CD14-positive monocyte (primary cell): ENCODE measurements at regions not wholly inside any gene's neighbourhood (a gene's known extent, or its start where the extent isn't known, plus 50 kb on each side); places are given as distances from the start of the nearest gene placed in this dataset.

Experiments
- DNase-seq, 3 donors: peaks; one replicate each; pipeline ENCODE4 v3.0.0-alpha.2; 2011 to 2022
- H2AFZ ChIP-seq: 2 replicates; pipeline ENCODE4 v1.6.0; 2012; ENCODE audit warnings: mild to moderate bottlenecking, low read depth, low read length, inconsistent platforms; ENCODE audit not compliant: insufficient read depth, poor library complexity, severe bottlenecking
- H3K27ac ChIP-seq, 2 donors: 1 replicate in 1 of 2; 2 replicates in 1 of 2; pipeline ENCODE4 v1.5.1; 2012 to 2013; ENCODE audit warnings: low read length in 2 of 2, control low read depth in 1 of 2, inconsistent platforms in 1 of 2, low read depth in 1 of 2, mild to moderate bottlenecking in 1 of 2
- H3K27me3 ChIP-seq, 2 donors: one replicate each; pipeline versions ENCODE4 v1.6.0 to v1.6.1; 2011 to 2013; ENCODE audit warnings: low read length in 2 of 2; ENCODE audit not compliant: control insufficient read depth in 2 of 2, insufficient read depth in 2 of 2
- H3K36me3 ChIP-seq, 2 donors: replicated peaks in 1 of 2; 1 replicate in 1 of 2; 2 replicates in 1 of 2; pipeline versions ENCODE4 v1.5.1 to v1.6.1; 2012 to 2013; ENCODE audit warnings: low read length in 2 of 2, control low read depth in 1 of 2, inconsistent platforms in 1 of 2, mild to moderate bottlenecking in 1 of 2; ENCODE audit not compliant: insufficient read depth in 2 of 2, control insufficient read depth in 1 of 2
- H3K4me1 ChIP-seq, 2 donors: 1 replicate in 1 of 2; 2 replicates in 1 of 2; pipeline versions ENCODE4 v1.5.1 to v1.6.1; 2012 to 2013; ENCODE audit warnings: low read length in 2 of 2, control low read depth in 1 of 2, inconsistent platforms in 1 of 2, mild to moderate bottlenecking in 1 of 2, moderate library complexity in 1 of 2; ENCODE audit not compliant: insufficient read depth in 2 of 2, control insufficient read depth in 1 of 2
- H3K4me2 ChIP-seq: replicated peaks from 2 replicates; pipeline ENCODE3; 2012; ENCODE audit warnings: low read length, moderate library complexity, mild to moderate bottlenecking; ENCODE audit not compliant: poor library complexity, severe bottlenecking; ENCODE audit errors: extremely low read depth
- H3K4me3 ChIP-seq, 3 experiments: fragments of 200-600 bp in 1 of 3; sonication (generic) in 1 of 3; replicated peaks in 1 of 3; 1 replicate in 2 of 3; 2 replicates in 1 of 3; pipeline ENCODE4 v1.5.1; 2011 to 2013; ENCODE audit warnings: low read length in 3 of 3, mild to moderate bottlenecking in 3 of 3, control low read depth in 2 of 3, low read depth in 2 of 3, inconsistent platforms in 1 of 3, moderate library complexity in 1 of 3
- H3K79me2 ChIP-seq: 2 replicates; pipeline ENCODE4 v1.6.0; 2012; ENCODE audit warnings: mild to moderate bottlenecking, control low read depth, inconsistent platforms, low read length, moderate library complexity; ENCODE audit not compliant: insufficient read depth
- H3K9ac ChIP-seq: 2 replicates; pipeline ENCODE4 v1.6.0; 2017; ENCODE audit warnings: low read length, mild to moderate bottlenecking; ENCODE audit not compliant: insufficient read depth, poor library complexity, severe bottlenecking
- H3K9me3 ChIP-seq, 2 donors: replicated peaks in 1 of 2; 1 replicate in 1 of 2; 2 replicates in 1 of 2; pipeline versions ENCODE4 v1.5.1 to v1.6.1; 2012 to 2013; ENCODE audit warnings: low read length in 2 of 2, control low read depth in 1 of 2; ENCODE audit not compliant: control insufficient read depth in 1 of 2, insufficient read depth in 1 of 2
- H4K20me1 ChIP-seq: 2 replicates; pipeline ENCODE4 v1.6.0; 2012; ENCODE audit warnings: mild to moderate bottlenecking, low read length, control low read depth, moderate library complexity; ENCODE audit not compliant: insufficient read depth
- H3K27ac Mint-ChIP-seq, 7 donors: one replicate each; pipeline ENCODE4 v1.8.0; 2020; ENCODE audit warnings: mild to moderate bottlenecking in 7 of 7, mixed read lengths in 7 of 7, moderate library complexity in 6 of 7, inconsistent platforms in 2 of 7
- H3K27me3 Mint-ChIP-seq, 3 donors: one replicate each; pipeline ENCODE4 v1.8.0; 2021 to 2022; ENCODE audit warnings: low read depth in 3 of 3, mild to moderate bottlenecking in 3 of 3, mixed read lengths in 3 of 3, moderate library complexity in 3 of 3, inconsistent platforms in 1 of 3
- H3K36me3 Mint-ChIP-seq, 2 donors: one replicate each; pipeline ENCODE4 v1.8.0; 2020; ENCODE audit warnings: mixed read lengths in 2 of 2, inconsistent platforms in 1 of 2, mild to moderate bottlenecking in 1 of 2
- H3K4me1 Mint-ChIP-seq: one replicate; pipeline ENCODE4 v1.8.0; 2020; ENCODE audit warnings: mild to moderate bottlenecking, mixed read lengths
- H3K4me3 Mint-ChIP-seq, 2 donors: one replicate each; pipeline ENCODE4 v1.8.0; 2020; ENCODE audit warnings: mild to moderate bottlenecking in 2 of 2, mixed read lengths in 2 of 2, moderate library complexity in 1 of 2
- H3K9me3 Mint-ChIP-seq, 7 donors: one replicate each; pipeline ENCODE4 v1.8.0; 2020 to 2022; ENCODE audit warnings: mixed read lengths in 7 of 7, mild to moderate bottlenecking in 6 of 7, moderate library complexity in 6 of 7, inconsistent platforms in 2 of 7
- CTCF ChIP-seq: fragments of 200-600 bp; IDR thresholded peaks from one replicate; pipeline ENCODE4 v1.8.0; 2022; ENCODE audit warnings: antibody characterized with exemption, mild to moderate bottlenecking
- WGBS: methylation state at CpG from one replicate; pipeline ENCODE4 v1.1.5; 2013; ENCODE audit warnings: missing lambda C conversion rate; ENCODE audit not compliant: insufficient coverage; 5-methylcytosine and 5-hydroxymethylcytosine counted together
- intact Hi-C, 2 donors: fragments of 100-400 bp; cut with micrococcal nuclease; formaldehyde crosslinking; loops; one replicate each; pipeline versions ENCODE4 v1.15.0 to v1.15.1; 2023

DNA sequence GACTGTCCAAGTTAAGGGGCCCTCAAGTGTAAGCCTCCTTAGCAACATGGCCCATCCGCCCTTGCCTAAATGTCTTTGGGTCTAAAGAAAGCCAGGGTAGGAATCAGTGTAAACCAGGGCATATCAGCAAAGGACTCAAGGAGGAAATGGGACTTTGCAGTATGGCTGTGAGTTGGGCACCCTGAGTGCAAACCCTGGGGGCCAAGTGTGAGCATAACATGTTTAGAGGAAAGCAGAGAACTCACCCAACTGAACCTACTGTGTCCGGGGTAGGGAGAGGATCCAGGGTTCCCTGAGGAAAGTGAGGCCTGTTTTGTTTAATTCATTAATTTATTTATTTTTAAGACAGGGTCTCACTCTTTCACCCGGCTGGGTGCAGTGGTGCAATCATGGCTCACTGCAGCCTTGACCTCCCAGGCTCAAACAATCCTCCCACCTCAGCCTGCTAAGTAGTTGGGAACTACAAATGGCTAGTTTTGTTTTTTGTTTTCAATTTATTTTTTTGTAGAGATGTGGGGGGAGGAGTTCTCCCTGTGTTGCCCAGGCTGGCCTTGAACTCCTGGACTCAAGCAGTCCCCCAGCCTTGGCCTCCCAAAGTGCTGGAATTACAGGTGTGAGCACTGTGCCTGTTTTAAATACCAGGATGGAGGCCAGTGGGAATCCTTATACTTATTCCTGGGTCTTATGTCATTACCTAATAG, 51.0 kb upstream of the ACTR3 start:
- no peak overlapping the region for H3K27ac Mint-ChIP-seq
- H3K9me3 ChIP-seq, result no peaks in the 10 kb centered on the region
- H3K27me3 Mint-ChIP-seq, result peaks cover 0 to 4% (median 1%) of the 10 kb centered on the region in 3 donors
- intact Hi-C loops, result no loop called here
- no peaks in the 10 kb centered on the region for H3K36me3 ChIP-seq
- no CpG with 5 or more reads among the region's 3 CpGs for WGBS
- no peaks in the 10 kb centered on the region for H3K36me3 Mint-ChIP-seq
- H3K4me2 ChIP-seq, result no peak overlapping the region
- no peak overlapping the region for H3K9ac ChIP-seq
- no peaks in the 10 kb centered on the region for H3K27me3 ChIP-seq
- H3K4me1 Mint-ChIP-seq, result peaks cover 8% of the 10 kb centered on the region
- no peak for DNase-seq
- peaks cover 0 to 7% of the 10 kb centered on the region in 2 donors for H3K4me1 ChIP-seq
- H3K4me3 ChIP-seq, result no peak overlapping the region
- no peaks in the 10 kb centered on the region for H4K20me1 ChIP-seq
- peaks cover 0 to 3% (median 0%) of the 10 kb centered on the region in 7 donors for H3K9me3 Mint-ChIP-seq
- no peak for TF ChIP-seq CTCF
- H2AFZ ChIP-seq, result no peak overlapping the region
- H3K4me3 Mint-ChIP-seq, result no peak overlapping the region
- H3K27ac ChIP-seq, result no peak overlapping the region
- no peaks in the 10 kb centered on the region for H3K79me2 ChIP-seq

GRCh38 chr2:113838277-113838676, 51.6 kb upstream of the ACTR3 start:
- Mint-ChIP-seq H3K36me3 (no peaks in the 10 kb centered on the region), H3K9me3 (peaks cover 0 to 3% (median 0%) of the 10 kb centered on the region in 7 donors), H3K27ac (no peak overlapping the region), H3K4me1 (peaks cover 8% of the 10 kb centered on the region), H3K27me3 (peaks cover 0 to 4% (median 1%) of the 10 kb centered on the region in 3 donors), H3K4me3 (no peak overlapping the region)
- no peak for DNase-seq
- H3K36me3 ChIP-seq, result no peaks in the 10 kb centered on the region
- H3K79me2 ChIP-seq, result no peaks in the 10 kb centered on the region
- no peaks in the 10 kb centered on the region for H3K9me3 ChIP-seq
- no peak overlapping the region for H3K9ac ChIP-seq
- TF ChIP-seq CTCF, result no peak
- H4K20me1 ChIP-seq, result no peaks in the 10 kb centered on the region
- no peak overlapping the region for H3K4me2 ChIP-seq
- peaks cover 0 to 7% of the 10 kb centered on the region in 2 donors for H3K4me1 ChIP-seq
- H3K4me3 ChIP-seq, result no peak overlapping the region
- no CpG with 5 or more reads among the region's 2 CpGs for WGBS
- intact Hi-C loops, result no loop called here
- no peaks in the 10 kb centered on the region for H3K27me3 ChIP-seq
- H2AFZ ChIP-seq, result no peak overlapping the region
- no peak overlapping the region for H3K27ac ChIP-seq
